Stomach (tissue), 4 donors: ENCODE measurements at regions not wholly inside any gene's neighbourhood (a gene's known extent, or its start where the extent isn't known, plus 50 kb on each side); places are given as distances from the start of the nearest gene placed in this dataset.

ENCODE experiments used
- CTCF ChIP-seq, 7 experiments: fragments of 450-650 bp in 4 of 7; fragments of 200-600 bp in 3 of 7; sonication (generic) in 3 of 7; IDR thresholded peaks; one replicate each; pipeline ENCODE4 v1.5.1; 2016 to 2019; ENCODE audit warnings: antibody characterized with exemption in 7 of 7, control low read depth in 2 of 7, mild to moderate bottlenecking in 1 of 7
- POLR2A ChIP-seq, 4 donors: fragments of 450-650 bp; IDR thresholded peaks; one replicate each; pipeline ENCODE4 v1.6.1; 2016; ENCODE audit warnings: antibody characterized with exemption in 4 of 4, control low read depth in 2 of 4, mild to moderate bottlenecking in 1 of 4, moderate library complexity in 1 of 4
- POLR2AphosphoS5 ChIP-seq, 3 donors: sonication (generic); formaldehyde crosslinking; IDR thresholded peaks; one replicate each; pipeline ENCODE4 v1.6.1; 2016; ENCODE audit warnings: antibody characterized with exemption in 3 of 3

GRCh38 chr11:26131406-26131805, 200.5 kb upstream of the ANO3 start:
- no peak for TF ChIP-seq POLR2AphosphoS5 (IDR thresholded peaks at IDR 0.05)
- no peak for TF ChIP-seq POLR2A (IDR thresholded peaks at IDR 0.05)
- TF ChIP-seq CTCF (IDR thresholded peaks at IDR 0.05), result no peak
